CD14-positive monocyte (primary cell): ENCODE measurements at regions not wholly inside any gene's neighbourhood (a gene's known extent, or its start where the extent isn't known, plus 50 kb on each side); places are given as distances from the start of the nearest gene placed in this dataset.
A peak's percentile ranks its signal among the peaks of the same experiment; 100 is the strongest.

Experiments
- DNase-seq, 3 donors: peaks; one replicate each; pipeline ENCODE4 v3.0.0-alpha.2; 2011 to 2022
- H2AFZ ChIP-seq: 2 replicates; pipeline ENCODE4 v1.6.0; 2012; ENCODE audit warnings: mild to moderate bottlenecking, low read depth, low read length, inconsistent platforms; ENCODE audit not compliant: insufficient read depth, poor library complexity, severe bottlenecking
- H3K27ac ChIP-seq, 2 donors: 1 replicate in 1 of 2; 2 replicates in 1 of 2; pipeline ENCODE4 v1.5.1; 2012 to 2013; ENCODE audit warnings: low read length in 2 of 2, control low read depth in 1 of 2, inconsistent platforms in 1 of 2, low read depth in 1 of 2, mild to moderate bottlenecking in 1 of 2
- H3K27me3 ChIP-seq, 2 donors: one replicate each; pipeline versions ENCODE4 v1.6.0 to v1.6.1; 2011 to 2013; ENCODE audit warnings: low read length in 2 of 2; ENCODE audit not compliant: control insufficient read depth in 2 of 2, insufficient read depth in 2 of 2
- H3K36me3 ChIP-seq, 2 donors: replicated peaks in 1 of 2; 1 replicate in 1 of 2; 2 replicates in 1 of 2; pipeline versions ENCODE4 v1.5.1 to v1.6.1; 2012 to 2013; ENCODE audit warnings: low read length in 2 of 2, control low read depth in 1 of 2, inconsistent platforms in 1 of 2, mild to moderate bottlenecking in 1 of 2; ENCODE audit not compliant: insufficient read depth in 2 of 2, control insufficient read depth in 1 of 2
- H3K4me1 ChIP-seq, 2 donors: 1 replicate in 1 of 2; 2 replicates in 1 of 2; pipeline versions ENCODE4 v1.5.1 to v1.6.1; 2012 to 2013; ENCODE audit warnings: low read length in 2 of 2, control low read depth in 1 of 2, inconsistent platforms in 1 of 2, mild to moderate bottlenecking in 1 of 2, moderate library complexity in 1 of 2; ENCODE audit not compliant: insufficient read depth in 2 of 2, control insufficient read depth in 1 of 2
- H3K4me2 ChIP-seq: replicated peaks from 2 replicates; pipeline ENCODE3; 2012; ENCODE audit warnings: low read length, moderate library complexity, mild to moderate bottlenecking; ENCODE audit not compliant: poor library complexity, severe bottlenecking; ENCODE audit errors: extremely low read depth
- H3K4me3 ChIP-seq, 3 experiments: fragments of 200-600 bp in 1 of 3; sonication (generic) in 1 of 3; replicated peaks in 1 of 3; 1 replicate in 2 of 3; 2 replicates in 1 of 3; pipeline ENCODE4 v1.5.1; 2011 to 2013; ENCODE audit warnings: low read length in 3 of 3, mild to moderate bottlenecking in 3 of 3, control low read depth in 2 of 3, low read depth in 2 of 3, inconsistent platforms in 1 of 3, moderate library complexity in 1 of 3
- H3K79me2 ChIP-seq: 2 replicates; pipeline ENCODE4 v1.6.0; 2012; ENCODE audit warnings: mild to moderate bottlenecking, control low read depth, inconsistent platforms, low read length, moderate library complexity; ENCODE audit not compliant: insufficient read depth
- H3K9ac ChIP-seq: 2 replicates; pipeline ENCODE4 v1.6.0; 2017; ENCODE audit warnings: low read length, mild to moderate bottlenecking; ENCODE audit not compliant: insufficient read depth, poor library complexity, severe bottlenecking
- H3K9me3 ChIP-seq, 2 donors: replicated peaks in 1 of 2; 1 replicate in 1 of 2; 2 replicates in 1 of 2; pipeline versions ENCODE4 v1.5.1 to v1.6.1; 2012 to 2013; ENCODE audit warnings: low read length in 2 of 2, control low read depth in 1 of 2; ENCODE audit not compliant: control insufficient read depth in 1 of 2, insufficient read depth in 1 of 2
- H4K20me1 ChIP-seq: 2 replicates; pipeline ENCODE4 v1.6.0; 2012; ENCODE audit warnings: mild to moderate bottlenecking, low read length, control low read depth, moderate library complexity; ENCODE audit not compliant: insufficient read depth
- H3K27ac Mint-ChIP-seq, 7 donors: one replicate each; pipeline ENCODE4 v1.8.0; 2020; ENCODE audit warnings: mild to moderate bottlenecking in 7 of 7, mixed read lengths in 7 of 7, moderate library complexity in 6 of 7, inconsistent platforms in 2 of 7
- H3K27me3 Mint-ChIP-seq, 3 donors: one replicate each; pipeline ENCODE4 v1.8.0; 2021 to 2022; ENCODE audit warnings: low read depth in 3 of 3, mild to moderate bottlenecking in 3 of 3, mixed read lengths in 3 of 3, moderate library complexity in 3 of 3, inconsistent platforms in 1 of 3
- H3K36me3 Mint-ChIP-seq, 2 donors: one replicate each; pipeline ENCODE4 v1.8.0; 2020; ENCODE audit warnings: mixed read lengths in 2 of 2, inconsistent platforms in 1 of 2, mild to moderate bottlenecking in 1 of 2
- H3K4me1 Mint-ChIP-seq: one replicate; pipeline ENCODE4 v1.8.0; 2020; ENCODE audit warnings: mild to moderate bottlenecking, mixed read lengths
- H3K4me3 Mint-ChIP-seq, 2 donors: one replicate each; pipeline ENCODE4 v1.8.0; 2020; ENCODE audit warnings: mild to moderate bottlenecking in 2 of 2, mixed read lengths in 2 of 2, moderate library complexity in 1 of 2
- H3K9me3 Mint-ChIP-seq, 7 donors: one replicate each; pipeline ENCODE4 v1.8.0; 2020 to 2022; ENCODE audit warnings: mixed read lengths in 7 of 7, mild to moderate bottlenecking in 6 of 7, moderate library complexity in 6 of 7, inconsistent platforms in 2 of 7
- CTCF ChIP-seq: fragments of 200-600 bp; IDR thresholded peaks from one replicate; pipeline ENCODE4 v1.8.0; 2022; ENCODE audit warnings: antibody characterized with exemption, mild to moderate bottlenecking
- WGBS: methylation state at CpG from one replicate; pipeline ENCODE4 v1.1.5; 2013; ENCODE audit warnings: missing lambda C conversion rate; ENCODE audit not compliant: insufficient coverage; 5-methylcytosine and 5-hydroxymethylcytosine counted together
- intact Hi-C, 2 donors: fragments of 100-400 bp; cut with micrococcal nuclease; formaldehyde crosslinking; loops; one replicate each; pipeline versions ENCODE4 v1.15.0 to v1.15.1; 2023

- intact Hi-C loops: no loop called here
- DNase-seq: no peak
- no peaks in the 10 kb centered on the region for H3K4me1 Mint-ChIP-seq
- no peaks in the 10 kb centered on the region for H4K20me1 ChIP-seq
- H3K27ac ChIP-seq: no peak overlapping the region
- peaks cover 0 to 5% (median 0%) of the 10 kb centered on the region in 3 donors for H3K27me3 Mint-ChIP-seq
- no peak overlapping the region for H3K27ac Mint-ChIP-seq
- no peak for TF ChIP-seq CTCF
- no peaks in the 10 kb centered on the region for H3K36me3 ChIP-seq
- no peaks in the 10 kb centered on the region for H3K4me1 ChIP-seq
- no peak overlapping the region for H3K4me3 Mint-ChIP-seq
- no peaks in the 10 kb centered on the region for H3K27me3 ChIP-seq
- no peak overlapping the region for H3K4me2 ChIP-seq
- no peaks in the 10 kb centered on the region for H3K36me3 Mint-ChIP-seq
- H2AFZ ChIP-seq: no peak overlapping the region
- H3K9me3 ChIP-seq: no peaks in the 10 kb centered on the region
- no peak overlapping the region for H3K9ac ChIP-seq
- no peaks in the 10 kb centered on the region for H3K79me2 ChIP-seq
- no peak overlapping the region for H3K4me3 ChIP-seq
- H3K9me3 Mint-ChIP-seq: peaks cover 0 to 6% (median 4%) of the 10 kb centered on the region in 7 donors
Observed at GRCh38 chr13:67827992-67828391, 597.9 kb upstream of the PCDH9 start.

GRCh38 chr13:67821606-67822005 is 591.5 kb upstream of the PCDH9 start:
- no peaks in the 10 kb centered on the region for H4K20me1 ChIP-seq
- Mint-ChIP-seq H3K27me3 (peaks cover 0 to 3% (median 0%) of the 10 kb centered on the region in 3 donors), H3K9me3 (peaks cover 0 to 4% (median 2%) of the 10 kb centered on the region in 7 donors), H3K36me3 (no peaks in the 10 kb centered on the region), H3K4me3 (no peak overlapping the region), H3K4me1 (no peaks in the 10 kb centered on the region), H3K27ac (peak overlapping the region in 1 of 7 donors; percentile 23)
- H3K9ac ChIP-seq: no peak overlapping the region
- H3K4me3 ChIP-seq: no peak overlapping the region
- no peaks in the 10 kb centered on the region for H3K36me3 ChIP-seq
- WGBS: no CpG with 5 or more reads among the region's 2 CpGs
- H3K9me3 ChIP-seq: no peaks in the 10 kb centered on the region
- no peak overlapping the region for H3K27ac ChIP-seq
- H3K27me3 ChIP-seq: no peaks in the 10 kb centered on the region
- no peak for TF ChIP-seq CTCF
- DNase-seq: no peak
- H3K4me2 ChIP-seq: no peak overlapping the region
- no peaks in the 10 kb centered on the region for H3K79me2 ChIP-seq
- H2AFZ ChIP-seq: no peak overlapping the region
- H3K4me1 ChIP-seq: no peaks in the 10 kb centered on the region
- intact Hi-C loops: no loop called here
